ENCODE measurements at regions not wholly inside any gene's neighbourhood (a gene's known extent, or its start where the extent isn't known, plus 50 kb on each side); places are given as distances from the start of the nearest gene placed in this dataset.

DNA sequence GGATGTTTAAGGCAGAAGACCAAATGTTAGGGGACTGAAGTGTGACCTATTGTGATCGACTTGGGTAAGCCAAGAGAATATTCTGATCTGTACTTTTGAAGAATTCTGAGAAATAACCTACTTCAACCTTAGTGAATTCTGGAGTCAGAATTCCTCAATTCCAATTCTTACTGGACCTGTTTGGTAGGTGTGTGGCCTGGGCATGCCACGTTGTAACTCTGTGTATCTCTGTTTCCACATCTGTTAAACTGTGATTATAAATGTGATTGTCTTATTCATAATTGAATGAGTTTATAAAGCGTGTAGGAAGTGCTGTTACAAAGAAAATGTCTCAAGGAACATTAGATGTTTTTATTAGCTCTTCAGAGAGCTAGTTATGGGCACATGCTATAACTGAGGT, 64.5 kb downstream of the TUSC1 start:
- H2BK20ac ChIP-seq (ENCODE audit: low read depth, low read length), result no peak overlapping the region
- H2AK5ac ChIP-seq (ENCODE audit: low read depth, low read length), result no peak overlapping the region
- no peak overlapping the region for H3K4ac ChIP-seq (ENCODE audit: low read depth, low read length)
- ChIA-PET POLR2A (ENCODE audit: unreplicated experiment) (no interaction called here), CTCF (interaction anchor here (1.2 kb wide), 1 partner anchor 11 kb away, joined by 3 read pairs; no protein-coding TSS in a partner anchor)
- H4K20me1 ChIP-seq (ENCODE audit: insufficient read depth, low read length), result no peaks in the 10 kb centered on the region
- no peak overlapping the region for H3K18ac ChIP-seq (ENCODE audit: low read depth, low read length)
- ATAC-seq (ENCODE audit: low read depth), result no peak
- no peaks in the 10 kb centered on the region for H3K79me1 ChIP-seq (ENCODE audit: low read depth in 1 of 2, low read length in 2 of 2)
- no peak overlapping the region for H2AFZ ChIP-seq (replicated peaks; ENCODE audit: low read length, poor library complexity)
- H3K36me3 ChIP-seq (ENCODE audit: control insufficient read depth, insufficient read depth, low read length), result no peaks in the 10 kb centered on the region
- H3K14ac ChIP-seq (replicated peaks; ENCODE audit: low read depth, low read length), result no peak overlapping the region
- H2AK9ac ChIP-seq (replicated peaks; ENCODE audit: low read depth, low read length, poor library complexity), result no peak overlapping the region
- H3K4me2 ChIP-seq (ENCODE audit: low read depth, low read length), result no peak overlapping the region
- no peaks in the 10 kb centered on the region for H3K9me3 ChIP-seq (ENCODE audit: control insufficient read depth, insufficient read depth, low read length)
- in situ Hi-C loops (cut with MboI; ENCODE audit: low sequenced_read_pairs) (no loop called here), dilution Hi-C loops (cut with HindIII; ENCODE audit: low sequenced_read_pairs, unreplicated experiment) (no loop called here), intact Hi-C loops (cut with micrococcal nuclease) (no loop called here)
- H3K9me1 ChIP-seq (ENCODE audit: insufficient read depth, low read length), result no peaks in the 10 kb centered on the region
- H3K4me3 ChIP-seq (ENCODE audit: insufficient read depth, low read depth, low read length), result no peak overlapping the region
- no peaks in the 10 kb centered on the region for H3K27me3 ChIP-seq (ENCODE audit: control insufficient read depth, insufficient read depth, low read length)
- H3K9ac ChIP-seq (ENCODE audit: low read depth, low read length), result no peak overlapping the region
- no peak overlapping the region for H3K56ac ChIP-seq (ENCODE audit: extremely low read depth, insufficient read depth, low read length)
- no peak overlapping the region for H2BK15ac ChIP-seq (ENCODE audit: low read depth, low read length)
- WGBS, 2 experiments (ENCODE audit: extremely low coverage in 2 of 2, insufficient read length in 1 of 2), result no CpG with 5 or more reads among the region's 3 CpGs
- H3K27ac ChIP-seq (ENCODE audit: insufficient read depth, low read length), result no peak overlapping the region
- H2BK120ac ChIP-seq (ENCODE audit: low read depth, low read length), result no peak overlapping the region
- no peak overlapping the region for H4K5ac ChIP-seq (ENCODE audit: low read depth, low read length)
- TF ChIP-seq RFX5 (IDR thresholded peaks at IDR 0.05; ENCODE audit: low read depth, low read length) (no peak), RCOR1 (IDR thresholded peaks at IDR 0.05; ENCODE audit: insufficient replicate concordance, low read length) (no peak), MXI1 (IDR thresholded peaks at IDR 0.05; ENCODE audit: borderline replicate concordance, low read depth, low read length) (no peak), CHD1 (IDR thresholded peaks at IDR 0.05; ENCODE audit: low read depth, low read length) (no peak), MAZ (IDR thresholded peaks at IDR 0.05; ENCODE audit: borderline replicate concordance, low read depth, low read length) (no peak), RAD21 (IDR thresholded peaks at IDR 0.05; ENCODE audit: low read length) (no peak), SMC3 (IDR thresholded peaks at IDR 0.05; ENCODE audit: low read depth, low read length) (no peak), POLR2A (IDR thresholded peaks at IDR 0.05; ENCODE audit: low read depth, low read length) (no peak), CEBPB (IDR thresholded peaks at IDR 0.05; ENCODE audit: low read depth, low read length) (no peak), NFE2L2 (IDR thresholded peaks at IDR 0.05; ENCODE audit: low read depth, low read length) (no peak), MAFK (IDR thresholded peaks at IDR 0.05; ENCODE audit: low read depth, low read length) (no peak), FOS (IDR thresholded peaks at IDR 0.05; ENCODE audit: low read depth, low read length) (no peak)
- TF ChIP-seq, protein P1, sequence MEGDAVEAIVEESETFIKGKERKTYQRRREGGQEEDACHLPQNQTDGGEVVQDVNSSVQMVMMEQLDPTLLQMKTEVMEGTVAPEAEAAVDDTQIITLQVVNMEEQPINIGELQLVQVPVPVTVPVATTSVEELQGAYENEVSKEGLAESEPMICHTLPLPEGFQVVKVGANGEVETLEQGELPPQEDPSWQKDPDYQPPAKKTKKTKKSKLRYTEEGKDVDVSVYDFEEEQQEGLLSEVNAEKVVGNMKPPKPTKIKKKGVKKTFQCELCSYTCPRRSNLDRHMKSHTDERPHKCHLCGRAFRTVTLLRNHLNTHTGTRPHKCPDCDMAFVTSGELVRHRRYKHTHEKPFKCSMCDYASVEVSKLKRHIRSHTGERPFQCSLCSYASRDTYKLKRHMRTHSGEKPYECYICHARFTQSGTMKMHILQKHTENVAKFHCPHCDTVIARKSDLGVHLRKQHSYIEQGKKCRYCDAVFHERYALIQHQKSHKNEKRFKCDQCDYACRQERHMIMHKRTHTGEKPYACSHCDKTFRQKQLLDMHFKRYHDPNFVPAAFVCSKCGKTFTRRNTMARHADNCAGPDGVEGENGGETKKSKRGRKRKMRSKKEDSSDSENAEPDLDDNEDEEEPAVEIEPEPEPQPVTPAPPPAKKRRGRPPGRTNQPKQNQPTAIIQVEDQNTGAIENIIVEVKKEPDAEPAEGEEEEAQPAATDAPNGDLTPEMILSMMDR (conservative IDR thresholded peaks at IDR 0.05; ENCODE audit: low read depth, low read length), result no peak
- H3K4me1 ChIP-seq (ENCODE audit: control insufficient read depth, insufficient read depth, low read length), result no peaks in the 10 kb centered on the region
- no peak for DNase-seq
- H4K8ac ChIP-seq (ENCODE audit: low read depth in 2 of 2, low read length in 2 of 2), result no peak overlapping the region
- no TSS peak for BruUV-seq (replicated peaks)
- no peak overlapping the region for H3K23ac ChIP-seq (ENCODE audit: low read depth, low read length)
- no peak overlapping the region for H2BK5ac ChIP-seq (ENCODE audit: low read depth, low read length, poor library complexity, severe bottlenecking)
- H4K91ac ChIP-seq (ENCODE audit: insufficient read depth, low read depth, low read length), result no peak overlapping the region

All from IMR-90 (cell line).